ENCODE measurements at regions not wholly inside any gene's neighbourhood (a gene's known extent, or its start where the extent isn't known, plus 50 kb on each side); places are given as distances from the start of the nearest gene placed in this dataset.

- DNase-seq (no peak), ATAC-seq (ENCODE audit: low FRiP score) (no peak)
- no peak overlapping the region for H3K4me3 ChIP-seq (ENCODE audit: low read length in 2 of 2)
- no peak overlapping the region for H3K27ac ChIP-seq (ENCODE audit: low read depth in 1 of 2, low read length in 2 of 2)
- WGBS, 2 donors, result 93 to 96% methylated on average over 3 of the region's 3 CpGs
- intact Hi-C loops (cut with DNase I), result no loop called here
- no peaks in the 10 kb centered on the region for H3K27me3 ChIP-seq (ENCODE audit: control insufficient read depth in 1 of 2, insufficient read depth in 2 of 2, low read length in 1 of 2)
- no peaks in the 10 kb centered on the region for H3K36me3 ChIP-seq (ENCODE audit: control insufficient read depth in 1 of 2, insufficient read depth in 2 of 2, low read length in 1 of 2)
- no peaks in the 10 kb centered on the region for H3K9me3 ChIP-seq (ENCODE audit: control insufficient read depth, low read length)
- H3K4me1 ChIP-seq (ENCODE audit: control insufficient read depth in 1 of 2, insufficient read depth in 2 of 2, low read length in 2 of 2), result no peaks in the 10 kb centered on the region
These were observed 194.9 kb upstream of the CDH5 start for GRCh38 chr16:66171578-66171977.

DNA sequence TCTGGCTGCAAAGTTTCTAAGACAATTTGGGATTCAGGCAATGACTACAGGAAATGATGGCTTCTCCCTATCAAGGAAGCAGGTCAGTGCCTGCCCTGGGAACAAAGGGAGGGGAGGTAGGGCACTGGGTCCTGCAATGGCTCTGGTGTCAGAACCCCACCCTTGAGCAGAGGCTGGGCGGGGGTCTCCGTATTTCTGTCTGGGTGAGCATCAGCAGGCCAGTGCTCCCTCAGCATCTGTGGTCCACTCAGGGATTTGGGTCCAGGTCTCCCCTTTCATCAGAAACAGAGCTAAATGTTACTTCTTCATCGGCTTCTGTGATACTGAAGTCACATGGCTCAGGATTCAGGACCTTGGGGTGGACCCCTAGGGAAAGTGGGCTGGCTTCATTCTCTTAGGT is 195.5 kb upstream of the CDH5 start:
- Histone ChIP-seq H3K36me3 (ENCODE audit: control insufficient read depth in 1 of 2, insufficient read depth in 2 of 2, low read length in 1 of 2) (no peaks in the 10 kb centered on the region), H3K27me3 (ENCODE audit: control insufficient read depth in 1 of 2, insufficient read depth in 2 of 2, low read length in 1 of 2) (no peaks in the 10 kb centered on the region), H3K4me3 (ENCODE audit: low read length in 2 of 2) (no peak overlapping the region), H3K27ac (ENCODE audit: low read depth in 1 of 2, low read length in 2 of 2) (no peak overlapping the region), H3K4me1 (ENCODE audit: control insufficient read depth in 1 of 2, insufficient read depth in 2 of 2, low read length in 2 of 2) (no peaks in the 10 kb centered on the region), H3K9me3 (ENCODE audit: control insufficient read depth, low read length) (no peaks in the 10 kb centered on the region)
- intact Hi-C loops (cut with DNase I), result no loop called here
- 77 to 79% methylated on average over 3 of the region's 3 CpGs for WGBS, 2 donors
- no peak for ATAC-seq (ENCODE audit: low FRiP score)
- DNase-seq, result no peak

- Histone ChIP-seq H3K27ac (ENCODE audit: low read depth in 1 of 2, low read length in 2 of 2) (no peak overlapping the region), H3K4me1 (ENCODE audit: control insufficient read depth in 1 of 2, insufficient read depth in 2 of 2, low read length in 2 of 2) (no peaks in the 10 kb centered on the region), H3K9me3 (ENCODE audit: control insufficient read depth, low read length) (no peaks in the 10 kb centered on the region), H3K36me3 (ENCODE audit: control insufficient read depth in 1 of 2, insufficient read depth in 2 of 2, low read length in 1 of 2) (no peaks in the 10 kb centered on the region), H3K27me3 (ENCODE audit: control insufficient read depth in 1 of 2, insufficient read depth in 2 of 2, low read length in 1 of 2) (no peaks in the 10 kb centered on the region), H3K4me3 (ENCODE audit: low read length in 2 of 2) (no peak overlapping the region)
- intact Hi-C loops (cut with DNase I), result no loop called here
- no peak for DNase-seq
- ATAC-seq (ENCODE audit: low FRiP score), result no peak
- 98 to 100% methylated on average over 3 of the region's 3 CpGs for WGBS, 2 donors
These were observed 196.7 kb upstream of the CDH5 start for GRCh38 chr16:66169817-66170216.

DNA sequence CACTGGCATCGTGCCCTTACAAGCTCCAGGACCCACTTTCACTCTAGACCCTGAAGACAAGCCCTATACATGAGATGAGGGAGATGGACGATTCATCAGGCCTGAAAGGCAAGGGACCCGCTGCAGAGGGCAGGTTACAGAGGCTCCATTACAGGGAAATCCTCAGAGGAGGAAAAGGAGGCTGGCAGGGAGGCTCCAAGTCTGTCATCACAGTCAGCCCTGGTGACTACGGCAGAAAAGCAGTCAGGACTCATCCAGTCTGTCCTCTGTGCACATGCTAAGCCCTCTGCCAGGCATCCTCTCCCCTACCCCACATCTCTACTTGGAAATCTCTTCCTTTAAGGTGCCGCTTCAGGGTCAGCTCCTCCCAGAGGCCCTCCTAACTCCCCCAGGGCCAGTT is 197.7 kb upstream of the CDH5 start:
- ATAC-seq (ENCODE audit: low FRiP score) (no peak), DNase-seq (no peak)
- 56 to 74% methylated on average over 5 of the region's 5 CpGs for WGBS, 2 donors
- intact Hi-C loops (cut with DNase I), result no loop called here
- H3K4me3 ChIP-seq (ENCODE audit: low read length in 2 of 2), result no peak overlapping the region
- no peaks in the 10 kb centered on the region for H3K4me1 ChIP-seq (ENCODE audit: control insufficient read depth in 1 of 2, insufficient read depth in 2 of 2, low read length in 2 of 2)
- no peaks in the 10 kb centered on the region for H3K27me3 ChIP-seq (ENCODE audit: control insufficient read depth in 1 of 2, insufficient read depth in 2 of 2, low read length in 1 of 2)
- no peaks in the 10 kb centered on the region for H3K9me3 ChIP-seq (ENCODE audit: control insufficient read depth, low read length)
- H3K36me3 ChIP-seq (ENCODE audit: control insufficient read depth in 1 of 2, insufficient read depth in 2 of 2, low read length in 1 of 2), result no peaks in the 10 kb centered on the region
- no peak overlapping the region for H3K27ac ChIP-seq (ENCODE audit: low read depth in 1 of 2, low read length in 2 of 2)

DNA sequence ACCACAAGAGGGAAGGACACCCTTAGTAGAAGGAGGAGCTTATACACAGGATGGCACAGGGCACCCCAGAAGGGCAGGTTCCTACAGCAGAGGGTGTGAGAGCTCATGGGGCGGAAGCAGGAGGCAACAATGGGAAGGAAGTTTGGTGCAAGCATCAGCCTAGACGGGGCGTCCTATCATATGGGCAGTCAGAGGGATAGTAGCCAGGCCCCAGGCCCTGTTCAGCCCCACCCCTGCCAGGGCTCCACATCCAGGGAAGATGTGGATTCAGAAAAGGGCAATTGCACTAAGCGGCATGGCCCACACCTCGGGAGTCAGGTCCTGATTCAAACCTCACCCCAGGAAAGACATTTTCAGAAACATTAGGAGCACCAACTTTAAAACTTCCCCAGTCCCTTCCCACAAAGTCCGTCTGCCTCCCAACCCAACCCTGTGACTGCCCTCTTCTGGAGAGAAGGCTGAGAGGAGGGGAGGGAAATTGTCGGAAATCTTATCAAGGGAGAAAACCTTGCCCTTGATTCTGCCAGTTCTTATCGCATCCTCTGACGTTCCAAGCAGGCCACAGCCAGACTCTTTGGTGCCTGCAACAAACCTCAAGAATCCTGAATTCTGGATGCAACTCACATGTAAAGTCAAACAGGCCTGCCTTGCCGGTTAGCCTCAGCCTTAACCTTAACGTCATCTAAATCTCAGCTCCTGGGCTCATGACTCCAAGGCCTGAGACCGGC is 198.8 kb upstream of the CDH5 start:
- ATAC-seq (ENCODE audit: low FRiP score) (no peak), DNase-seq (no peak)
- H3K36me3 ChIP-seq (ENCODE audit: control insufficient read depth in 1 of 2, insufficient read depth in 2 of 2, low read length in 1 of 2), result no peaks in the 10 kb centered on the region
- H3K4me3 ChIP-seq (ENCODE audit: low read length in 2 of 2), result no peak overlapping the region
- H3K27ac ChIP-seq (ENCODE audit: low read depth in 1 of 2, low read length in 2 of 2), result no peak overlapping the region
- no peaks in the 10 kb centered on the region for H3K4me1 ChIP-seq (ENCODE audit: control insufficient read depth in 1 of 2, insufficient read depth in 2 of 2, low read length in 2 of 2)
- H3K9me3 ChIP-seq (ENCODE audit: control insufficient read depth, low read length), result no peaks in the 10 kb centered on the region
- WGBS, 2 donors, result 66 to 68% methylated on average over 12 of the region's 12 CpGs
- intact Hi-C loops (cut with DNase I), result no loop called here
- no peaks in the 10 kb centered on the region for H3K27me3 ChIP-seq (ENCODE audit: control insufficient read depth in 1 of 2, insufficient read depth in 2 of 2, low read length in 1 of 2)

GRCh38 chr16:66166490-66166889 is 200.0 kb upstream of the CDH5 start:
- no peaks in the 10 kb centered on the region for H3K9me3 ChIP-seq (ENCODE audit: control insufficient read depth, low read length)

DNA sequence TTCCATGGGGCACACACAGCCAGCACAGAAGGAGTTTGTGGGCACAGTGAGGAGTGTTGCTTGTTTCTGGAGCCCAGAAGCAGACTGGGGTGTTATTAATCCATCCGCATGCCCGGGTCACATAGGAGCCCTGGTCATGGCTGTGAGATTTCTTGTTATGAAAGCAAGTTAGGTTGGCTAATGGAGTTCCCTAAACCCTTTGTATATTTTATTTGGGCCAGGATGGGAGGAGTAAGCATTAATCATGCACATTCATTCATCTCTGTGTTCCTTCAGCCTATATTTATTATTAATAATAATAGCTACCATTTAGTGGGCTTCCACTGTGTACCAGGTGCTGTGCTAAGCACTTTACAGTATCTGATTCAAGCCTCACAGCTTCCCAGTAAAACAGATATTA is 200.6 kb upstream of the CDH5 start:
- H3K4me3 ChIP-seq (ENCODE audit: low read length in 2 of 2), result no peak overlapping the region
- DNase-seq, result no peak
- ATAC-seq (ENCODE audit: low FRiP score), result no peak
- H3K27me3 ChIP-seq (ENCODE audit: control insufficient read depth in 1 of 2, insufficient read depth in 2 of 2, low read length in 1 of 2), result no peaks in the 10 kb centered on the region
- no peaks in the 10 kb centered on the region for H3K4me1 ChIP-seq (ENCODE audit: control insufficient read depth in 1 of 2, insufficient read depth in 2 of 2, low read length in 2 of 2)
- no peak overlapping the region for H3K27ac ChIP-seq (ENCODE audit: low read depth in 1 of 2, low read length in 2 of 2)
- H3K9me3 ChIP-seq (ENCODE audit: control insufficient read depth, low read length), result no peaks in the 10 kb centered on the region
- intact Hi-C loops (cut with DNase I), result no loop called here
- 66 to 96% methylated on average over 2 of the region's 2 CpGs for WGBS, 2 donors
- H3K36me3 ChIP-seq (ENCODE audit: control insufficient read depth in 1 of 2, insufficient read depth in 2 of 2, low read length in 1 of 2), result no peaks in the 10 kb centered on the region

More at GRCh38 chr16:66166490-66166889, 200.0 kb upstream of the CDH5 start:
- intact Hi-C loops (cut with DNase I), result no loop called here
- DNase-seq (no peak), ATAC-seq (ENCODE audit: low FRiP score) (no peak)
- WGBS, 2 donors, result 91 to 96% methylated on average over 11 of the region's 11 CpGs
- no peak overlapping the region for H3K4me3 ChIP-seq (ENCODE audit: low read length in 2 of 2)
- no peaks in the 10 kb centered on the region for H3K36me3 ChIP-seq (ENCODE audit: control insufficient read depth in 1 of 2, insufficient read depth in 2 of 2, low read length in 1 of 2)
- H3K4me1 ChIP-seq (ENCODE audit: control insufficient read depth in 1 of 2, insufficient read depth in 2 of 2, low read length in 2 of 2), result no peaks in the 10 kb centered on the region
- H3K27ac ChIP-seq (ENCODE audit: low read depth in 1 of 2, low read length in 2 of 2), result no peak overlapping the region
- H3K27me3 ChIP-seq (ENCODE audit: control insufficient read depth in 1 of 2, insufficient read depth in 2 of 2, low read length in 1 of 2), result no peaks in the 10 kb centered on the region

DNA sequence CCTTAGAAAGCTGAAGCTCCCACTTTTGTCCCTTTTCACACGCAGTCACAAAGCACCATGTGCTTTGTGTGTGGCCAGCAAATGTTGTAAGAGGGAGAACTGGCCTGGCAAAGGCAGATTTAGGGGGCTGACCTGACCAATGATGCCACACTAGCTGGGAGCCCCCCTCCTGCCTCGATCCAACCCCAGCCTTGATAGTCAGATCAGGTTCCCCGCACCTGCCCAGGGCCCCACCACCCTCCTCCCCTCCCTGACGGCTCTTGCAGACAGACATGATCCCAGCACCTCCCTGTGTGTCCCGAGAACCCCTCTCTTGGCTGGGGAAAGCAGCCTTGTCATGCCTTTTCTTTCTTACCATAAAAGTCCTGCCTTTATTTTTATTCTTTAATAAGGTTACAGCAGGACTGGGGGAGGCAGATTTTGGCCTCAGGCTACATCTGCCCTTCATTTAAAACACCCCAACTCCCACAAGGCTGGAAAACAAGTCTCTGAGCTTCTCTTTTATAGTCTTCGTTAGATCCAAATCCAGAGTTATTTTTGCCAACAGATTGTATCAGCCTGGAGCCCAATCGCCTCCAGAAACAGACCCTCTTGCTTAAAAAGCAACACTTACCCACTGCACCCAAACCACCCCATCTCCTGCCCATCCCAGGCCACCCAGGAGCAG is 201.8 kb upstream of the CDH5 start:
- ATAC-seq (ENCODE audit: low FRiP score), result no peak
- Histone ChIP-seq H3K27ac (ENCODE audit: low read depth in 1 of 2, low read length in 2 of 2) (no peak overlapping the region), H3K36me3 (ENCODE audit: control insufficient read depth in 1 of 2, insufficient read depth in 2 of 2, low read length in 1 of 2) (no peaks in the 10 kb centered on the region), H3K9me3 (ENCODE audit: control insufficient read depth, low read length) (no peaks in the 10 kb centered on the region), H3K27me3 (ENCODE audit: control insufficient read depth in 1 of 2, insufficient read depth in 2 of 2, low read length in 1 of 2) (no peaks in the 10 kb centered on the region), H3K4me1 (ENCODE audit: control insufficient read depth in 1 of 2, insufficient read depth in 2 of 2, low read length in 2 of 2) (no peaks in the 10 kb centered on the region), H3K4me3 (ENCODE audit: low read length in 2 of 2) (no peak overlapping the region)
- DNase-seq, result no peak
- intact Hi-C loops (cut with DNase I), result no loop called here
- 44 to 49% methylated on average over 7 of the region's 7 CpGs for WGBS, 2 donors

DNA sequence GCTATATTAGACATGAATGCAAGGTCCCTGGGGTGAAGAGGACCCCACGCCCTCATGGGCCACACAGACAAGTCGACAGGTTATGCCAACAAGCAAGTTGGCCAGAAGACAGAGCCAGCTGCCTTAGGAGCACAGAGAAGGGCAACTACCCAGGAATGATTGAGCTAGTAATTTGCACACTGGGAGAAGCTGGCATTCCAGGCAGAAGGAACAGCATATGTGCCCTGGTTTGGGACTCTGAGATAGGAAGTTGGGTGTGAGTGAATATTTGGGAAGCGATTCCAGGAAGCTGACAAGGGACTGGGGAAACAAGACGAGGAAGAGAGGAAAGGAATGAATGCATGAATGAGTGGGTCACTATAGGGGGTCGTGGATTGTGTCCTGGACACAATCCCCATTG is 203.7 kb upstream of the CDH5 start:
- Histone ChIP-seq H3K4me3 (ENCODE audit: low read length in 2 of 2) (no peak overlapping the region), H3K27me3 (ENCODE audit: control insufficient read depth in 1 of 2, insufficient read depth in 2 of 2, low read length in 1 of 2) (no peaks in the 10 kb centered on the region), H3K9me3 (ENCODE audit: control insufficient read depth, low read length) (no peaks in the 10 kb centered on the region), H3K4me1 (ENCODE audit: control insufficient read depth in 1 of 2, insufficient read depth in 2 of 2, low read length in 2 of 2) (no peaks in the 10 kb centered on the region), H3K27ac (ENCODE audit: low read depth in 1 of 2, low read length in 2 of 2) (no peak overlapping the region), H3K36me3 (ENCODE audit: control insufficient read depth in 1 of 2, insufficient read depth in 2 of 2, low read length in 1 of 2) (no peaks in the 10 kb centered on the region)
- no peak for DNase-seq
- intact Hi-C loops (cut with DNase I), result no loop called here
- no peak for ATAC-seq (ENCODE audit: low FRiP score)
- 65 to 70% methylated on average over 5 of the region's 5 CpGs for WGBS, 2 donors
